ENCODE measurements at regions not wholly inside any gene's neighbourhood (a gene's known extent, or its start where the extent isn't known, plus 50 kb on each side); places are given as distances from the start of the nearest gene placed in this dataset.
"Not testable (repeated sequence)": the region's sequence is repeated elsewhere in the genome, so short reads cannot be mapped to it uniquely, and the experiment has no call there.

- ChIA-PET CTCF (interaction anchor here (0.5 to 1.3 kb wide), 3 partner anchors 37 to 472 kb away, joined by 3 to 4 read pairs (median 4); no protein-coding TSS in a partner anchor), POLR2A (interaction anchor here (0.7 kb wide), 1 partner anchor 1205 kb away, joined by 7 read pairs; no protein-coding TSS in a partner anchor)
- BruUV-seq (replicated peaks), result no TSS peak
- ATAC-seq, result no peak
- Histone ChIP-seq H3K27me3 (ENCODE audit: control insufficient read depth, insufficient read depth, low read length) (0 out of 2 replicates have a peak, but pooled peaks cover 2% of the 10 kb centered on the region), H3K4me3 (ENCODE audit: low read depth in 2 of 2, low read length in 2 of 2) (no peak overlapping the region), H3K9me3 (ENCODE audit: control insufficient read depth, insufficient read depth, low read depth, low read length) (no peaks in the 10 kb centered on the region), H3K36me3 (ENCODE audit: control insufficient read depth, insufficient read depth, low read length) (no peaks in the 10 kb centered on the region), H3K4me1 (ENCODE audit: control insufficient read depth, insufficient read depth, low read length) (no peaks in the 10 kb centered on the region), H3K27ac (ENCODE audit: low read length) (no peak overlapping the region)
- in situ Hi-C loops (cut with HindIII; ENCODE audit: low pct_unique_long_range_greater_than_20kb, low sequenced_read_pairs), result no loop called here
- DNase-seq (ENCODE audit: low read depth, low spot score), result no peak
- intact Hi-C loops (cut with micrococcal nuclease; ENCODE audit: unreplicated experiment), result loop anchor here (5.0 to 10.0 kb wide), 2 partner anchors 63 to 465 kb away; partner anchors contain the start of gene WNT9A
- TF ChIP-seq REST (IDR thresholded peaks at IDR 0.05; ENCODE audit: insufficient read depth in 1 of 2, low read depth in 2 of 2, low read length in 1 of 2), result no peak
- no peak for TF ChIP-seq POLR2AphosphoS5 (IDR thresholded peaks at IDR 0.05; ENCODE audit: low read depth, low read length)
- no peak for TF ChIP-seq CTCF (IDR thresholded peaks at IDR 0.05)
- TF ChIP-seq SIN3A (IDR thresholded peaks at IDR 0.05; ENCODE audit: borderline replicate concordance, insufficient read depth, low read depth, low read length), result no peak
- TF ChIP-seq TCF7L2 (IDR thresholded peaks at IDR 0.05; ENCODE audit: low read depth, low read length), result no peak
These were observed 81.4 kb upstream of the ZNF678 start for GRCh38 chr1:227482023-227482299.

GRCh38 chr1:227474072-227474471, 89.3 kb upstream of the ZNF678 start:
- H3K27ac ChIP-seq (ENCODE audit: low read length); CTCF ChIA-PET; ATAC-seq; H3K4me3 ChIP-seq (ENCODE audit: low read depth in 2 of 2, low read length in 2 of 2); H3K4me1 ChIP-seq (ENCODE audit: control insufficient read depth, insufficient read depth, low read length); POLR2A ChIA-PET; DNase-seq (ENCODE audit: low read depth, low spot score); BruUV-seq (replicated peaks); H3K36me3 ChIP-seq (ENCODE audit: control insufficient read depth, insufficient read depth, low read length); in situ Hi-C loops (cut with HindIII; ENCODE audit: low pct_unique_long_range_greater_than_20kb, low sequenced_read_pairs); intact Hi-C loops (cut with micrococcal nuclease; ENCODE audit: unreplicated experiment); H3K9me3 ChIP-seq (ENCODE audit: control insufficient read depth, insufficient read depth, low read depth, low read length); H3K27me3 ChIP-seq (ENCODE audit: control insufficient read depth, insufficient read depth, low read length): not testable (repeated sequence)

- no peak for ATAC-seq
- Histone ChIP-seq H3K4me3 (ENCODE audit: low read depth in 2 of 2, low read length in 2 of 2) (no peak overlapping the region), H3K36me3 (ENCODE audit: control insufficient read depth, insufficient read depth, low read length) (no peaks in the 10 kb centered on the region), H3K27me3 (ENCODE audit: control insufficient read depth, insufficient read depth, low read length) (no peaks in the 10 kb centered on the region; the same call in 1 of the 2 replicates), H3K4me1 (ENCODE audit: control insufficient read depth, insufficient read depth, low read length) (no peaks in the 10 kb centered on the region), H3K27ac (ENCODE audit: low read length) (no peak overlapping the region), H3K9me3 (ENCODE audit: control insufficient read depth, insufficient read depth, low read depth, low read length) (no peaks in the 10 kb centered on the region)
- intact Hi-C loops (cut with micrococcal nuclease; ENCODE audit: unreplicated experiment), result no loop called here
- ChIA-PET CTCF (interaction anchor here (0.7 kb wide), 1 partner anchor 52 kb away, joined by 3 read pairs; no protein-coding TSS in a partner anchor), POLR2A (interaction anchor here (0.6 kb wide), 1 partner anchor 347 kb away, joined by 6 read pairs; no protein-coding TSS in a partner anchor)
- BruUV-seq (replicated peaks), result no TSS peak
- in situ Hi-C loops (cut with HindIII; ENCODE audit: low pct_unique_long_range_greater_than_20kb, low sequenced_read_pairs), result no loop called here
- no peak for DNase-seq (ENCODE audit: low read depth, low spot score)
- TF ChIP-seq REST (IDR thresholded peaks at IDR 0.05; ENCODE audit: insufficient read depth in 1 of 2, low read depth in 2 of 2, low read length in 1 of 2) (no peak), CTCF (IDR thresholded peaks at IDR 0.05) (no peak), POLR2AphosphoS5 (IDR thresholded peaks at IDR 0.05; ENCODE audit: low read depth, low read length) (no peak), SIN3A (IDR thresholded peaks at IDR 0.05; ENCODE audit: borderline replicate concordance, insufficient read depth, low read depth, low read length) (no peak), TCF7L2 (IDR thresholded peaks at IDR 0.05; ENCODE audit: low read depth, low read length) (no peak)
These were observed 90.6 kb upstream of the ZNF678 start for GRCh38 chr1:227472772-227473171.
